ENCODE measurements at regions not wholly inside any gene's neighbourhood (a gene's known extent, or its start where the extent isn't known, plus 50 kb on each side); places are given as distances from the start of the nearest gene placed in this dataset.
"Not testable (repeated sequence)": the region's sequence is repeated elsewhere in the genome, so short reads cannot be mapped to it uniquely, and the experiment has no call there.

DNA sequence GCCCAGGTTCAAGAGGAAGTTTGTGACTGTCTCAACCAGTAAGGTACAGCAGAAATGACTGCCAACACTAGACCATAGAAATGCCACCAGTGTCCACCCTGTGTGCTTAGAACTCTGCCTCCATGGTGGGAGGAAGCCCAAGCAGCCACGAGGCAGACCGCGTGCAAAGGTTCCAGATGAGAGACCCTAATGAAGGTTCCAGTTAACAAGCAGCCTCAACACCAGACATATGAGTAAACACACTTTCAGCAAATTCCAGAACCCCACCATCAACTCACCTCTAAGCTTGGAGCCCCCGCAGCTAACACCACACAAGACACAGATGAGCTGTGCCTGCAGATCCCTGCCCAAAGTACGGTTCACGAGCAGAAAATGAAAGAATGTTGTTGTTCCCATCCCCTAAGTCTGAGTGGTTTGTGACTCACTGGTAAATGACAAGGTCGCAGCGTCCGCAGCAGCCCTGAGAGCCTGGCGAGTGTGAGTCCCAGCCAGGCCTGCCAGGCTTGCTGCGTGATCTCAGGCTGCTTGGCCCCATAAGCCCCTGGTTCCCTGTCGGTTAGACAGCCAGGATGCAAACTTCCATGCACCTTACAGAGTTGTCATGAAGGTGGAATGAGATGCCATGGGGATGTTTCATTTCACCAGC lies 193.7 kb downstream of the C16orf95 start:
- Histone ChIP-seq H3K27me3 (ENCODE audit: control insufficient read depth in 4 of 4, insufficient read depth in 4 of 4, low read length in 3 of 4) (no peaks in the 10 kb centered on the region), H3K9me3 (ENCODE audit: control insufficient read depth in 4 of 4, low read length in 3 of 4) (peaks cover 0 to 10% (median 8%) of the 10 kb centered on the region in 4 donors), H3K4me3 (ENCODE audit: low read depth in 1 of 3, low read length in 3 of 3) (no peak overlapping the region), H3K4me1 (ENCODE audit: control insufficient read depth in 4 of 4, insufficient read depth in 4 of 4, low read length in 3 of 4) (no peaks in the 10 kb centered on the region), H3K9ac (ENCODE audit: low read depth in 1 of 2, low read length in 2 of 2) (no peak overlapping the region), H3K27ac (ENCODE audit: low read depth in 1 of 2, low read length in 2 of 2) (no peak overlapping the region), H3K36me3 (ENCODE audit: control insufficient read depth in 4 of 4, insufficient read depth in 3 of 4, low read depth in 1 of 4, low read length in 3 of 4) (no peaks in the 10 kb centered on the region)
- DNase-seq (ENCODE audit: low spot score) = no peak
- no peak for TF ChIP-seq YY1 (IDR thresholded peaks at IDR 0.05)
- TF ChIP-seq, protein P1, sequence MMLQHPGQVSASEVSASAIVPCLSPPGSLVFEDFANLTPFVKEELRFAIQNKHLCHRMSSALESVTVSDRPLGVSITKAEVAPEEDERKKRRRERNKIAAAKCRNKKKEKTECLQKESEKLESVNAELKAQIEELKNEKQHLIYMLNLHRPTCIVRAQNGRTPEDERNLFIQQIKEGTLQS (IDR thresholded peaks at IDR 0.05) = no peak
- WGBS = 96% methylated on average over 12 of the region's 12 CpGs

DNA sequence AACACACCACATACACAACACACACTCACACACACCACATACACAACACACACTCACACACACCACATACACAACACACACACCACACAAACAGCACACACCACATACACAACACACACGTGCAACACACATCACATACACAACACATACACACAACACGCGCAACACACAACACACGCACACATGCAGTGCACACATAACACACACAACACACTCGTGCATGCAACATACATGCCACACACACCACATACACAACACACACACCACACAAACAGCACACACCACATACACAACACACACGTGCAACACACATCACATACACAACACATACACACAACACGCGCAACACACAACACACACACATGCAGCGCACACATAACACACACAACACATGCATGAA lies 192.8 kb downstream of the C16orf95 start:
- not testable (repeated sequence) for H3K27me3 ChIP-seq (ENCODE audit: control insufficient read depth in 4 of 4, insufficient read depth in 4 of 4, low read length in 3 of 4); H3K4me3 ChIP-seq (ENCODE audit: low read depth in 1 of 3, low read length in 3 of 3); H3K27ac ChIP-seq (ENCODE audit: low read depth in 1 of 2, low read length in 2 of 2); H3K9ac ChIP-seq (ENCODE audit: low read depth in 1 of 2, low read length in 2 of 2); DNase-seq (ENCODE audit: low spot score); H3K4me1 ChIP-seq (ENCODE audit: control insufficient read depth in 4 of 4, insufficient read depth in 4 of 4, low read length in 3 of 4); H3K36me3 ChIP-seq (ENCODE audit: control insufficient read depth in 4 of 4, insufficient read depth in 3 of 4, low read depth in 1 of 4, low read length in 3 of 4)
- H3K9me3 ChIP-seq (ENCODE audit: control insufficient read depth in 4 of 4, low read length in 3 of 4) = peaks cover 0 to 13% (median 8%) of the 10 kb centered on the region in 4 donors
- WGBS = 87% methylated on average over 9 of the region's 9 CpGs

DNA sequence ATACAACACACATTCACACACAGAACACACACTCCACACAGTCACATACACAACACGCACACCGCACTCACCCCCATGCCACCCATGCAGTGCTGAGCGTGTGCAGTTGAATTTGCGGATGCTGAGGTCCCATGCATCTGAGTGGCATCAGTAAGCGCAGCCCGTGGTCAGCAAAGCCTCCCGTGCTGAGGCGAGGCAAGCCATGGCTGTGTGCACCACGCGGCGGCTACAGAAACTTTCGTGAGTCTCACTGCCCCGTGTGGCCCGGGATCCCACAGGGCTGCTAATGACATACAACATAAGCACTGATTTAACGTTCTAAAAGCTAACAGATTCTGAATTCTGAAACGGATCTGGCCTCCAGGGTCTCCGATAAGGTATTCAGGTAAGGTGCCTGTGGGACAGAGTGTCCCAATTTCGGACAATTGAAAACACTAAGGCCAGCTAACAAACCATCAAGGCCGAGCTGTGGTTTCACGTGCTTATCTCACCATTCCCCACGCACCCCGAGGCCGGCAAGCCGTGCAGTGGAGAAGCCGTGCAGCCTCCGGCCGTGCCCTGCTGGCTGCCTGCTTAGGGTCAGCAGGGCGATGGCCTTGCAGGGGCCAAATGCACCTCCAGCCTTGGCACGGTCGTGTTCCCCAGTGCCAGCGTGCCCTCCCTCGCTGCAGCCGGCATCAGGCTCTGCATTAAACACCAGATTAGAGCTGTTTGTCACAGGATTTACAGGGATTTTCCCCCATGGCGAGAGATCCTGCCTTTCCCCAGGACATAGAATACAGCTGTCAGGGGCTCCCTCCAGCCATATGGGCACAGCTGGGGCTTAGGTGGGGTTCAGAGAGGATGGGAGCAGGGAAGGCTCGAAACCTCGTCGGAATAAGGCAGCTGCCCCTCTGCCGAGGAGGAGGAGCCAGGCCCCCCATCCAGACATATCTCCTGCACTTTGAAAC lies 191.7 kb downstream of the C16orf95 start:
- Histone ChIP-seq H3K4me1 (ENCODE audit: control insufficient read depth in 4 of 4, insufficient read depth in 4 of 4, low read length in 3 of 4) (no peaks in the 10 kb centered on the region), H3K4me3 (ENCODE audit: low read depth in 1 of 3, low read length in 3 of 3) (no peak overlapping the region), H3K27me3 (ENCODE audit: control insufficient read depth in 4 of 4, insufficient read depth in 4 of 4, low read length in 3 of 4) (no peaks in the 10 kb centered on the region), H3K36me3 (ENCODE audit: control insufficient read depth in 4 of 4, insufficient read depth in 3 of 4, low read depth in 1 of 4, low read length in 3 of 4) (no peaks in the 10 kb centered on the region), H3K9ac (ENCODE audit: low read depth in 1 of 2, low read length in 2 of 2) (no peak overlapping the region), H3K9me3 (ENCODE audit: control insufficient read depth in 4 of 4, low read length in 3 of 4) (peaks cover 0 to 13% (median 8%) of the 10 kb centered on the region in 4 donors), H3K27ac (ENCODE audit: low read depth in 1 of 2, low read length in 2 of 2) (no peak overlapping the region)
- 68% methylated on average over 38 of the region's 38 CpGs for WGBS
- DNase-seq (ENCODE audit: low spot score) = no peak
- no peak for TF ChIP-seq SP1 (IDR thresholded peaks at IDR 0.05)
- TF ChIP-seq FOXA1 (IDR thresholded peaks at IDR 0.05) = no peak
- no peak for TF ChIP-seq FOXA2 (IDR thresholded peaks at IDR 0.05)
- TF ChIP-seq HNF4G (IDR thresholded peaks at IDR 0.05) = no peak
- TF ChIP-seq, protein P2, sequence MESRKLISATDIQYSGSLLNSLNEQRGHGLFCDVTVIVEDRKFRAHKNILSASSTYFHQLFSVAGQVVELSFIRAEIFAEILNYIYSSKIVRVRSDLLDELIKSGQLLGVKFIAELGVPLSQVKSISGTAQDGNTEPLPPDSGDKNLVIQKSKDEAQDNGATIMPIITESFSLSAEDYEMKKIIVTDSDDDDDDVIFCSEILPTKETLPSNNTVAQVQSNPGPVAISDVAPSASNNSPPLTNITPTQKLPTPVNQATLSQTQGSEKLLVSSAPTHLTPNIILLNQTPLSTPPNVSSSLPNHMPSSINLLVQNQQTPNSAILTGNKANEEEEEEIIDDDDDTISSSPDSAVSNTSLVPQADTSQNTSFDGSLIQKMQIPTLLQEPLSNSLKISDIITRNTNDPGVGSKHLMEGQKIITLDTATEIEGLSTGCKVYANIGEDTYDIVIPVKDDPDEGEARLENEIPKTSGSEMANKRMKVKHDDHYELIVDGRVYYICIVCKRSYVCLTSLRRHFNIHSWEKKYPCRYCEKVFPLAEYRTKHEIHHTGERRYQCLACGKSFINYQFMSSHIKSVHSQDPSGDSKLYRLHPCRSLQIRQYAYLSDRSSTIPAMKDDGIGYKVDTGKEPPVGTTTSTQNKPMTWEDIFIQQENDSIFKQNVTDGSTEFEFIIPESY (IDR thresholded peaks at IDR 0.05) = no peak
- TF ChIP-seq, protein P3, sequence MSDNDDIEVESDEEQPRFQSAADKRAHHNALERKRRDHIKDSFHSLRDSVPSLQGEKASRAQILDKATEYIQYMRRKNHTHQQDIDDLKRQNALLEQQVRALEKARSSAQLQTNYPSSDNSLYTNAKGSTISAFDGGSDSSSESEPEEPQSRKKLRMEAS (IDR thresholded peaks at IDR 0.05) = no peak
- TF ChIP-seq HNF4A (conservative IDR thresholded peaks at IDR 0.05) = no peak
- TF ChIP-seq TAF1 (conservative IDR thresholded peaks at IDR 0.05) = no peak
- TF ChIP-seq GABPA (IDR thresholded peaks at IDR 0.05 in 1 of 2, conservative IDR thresholded peaks at IDR 0.05 in 1 of 2) = no peak
- TF ChIP-seq NR2F2 (IDR thresholded peaks at IDR 0.05) = no peak
- TF ChIP-seq RAD21 (IDR thresholded peaks at IDR 0.05) = no peak
- TF ChIP-seq, protein P1 (IDR thresholded peaks at IDR 0.05) = no peak
- TF ChIP-seq, protein P4, sequence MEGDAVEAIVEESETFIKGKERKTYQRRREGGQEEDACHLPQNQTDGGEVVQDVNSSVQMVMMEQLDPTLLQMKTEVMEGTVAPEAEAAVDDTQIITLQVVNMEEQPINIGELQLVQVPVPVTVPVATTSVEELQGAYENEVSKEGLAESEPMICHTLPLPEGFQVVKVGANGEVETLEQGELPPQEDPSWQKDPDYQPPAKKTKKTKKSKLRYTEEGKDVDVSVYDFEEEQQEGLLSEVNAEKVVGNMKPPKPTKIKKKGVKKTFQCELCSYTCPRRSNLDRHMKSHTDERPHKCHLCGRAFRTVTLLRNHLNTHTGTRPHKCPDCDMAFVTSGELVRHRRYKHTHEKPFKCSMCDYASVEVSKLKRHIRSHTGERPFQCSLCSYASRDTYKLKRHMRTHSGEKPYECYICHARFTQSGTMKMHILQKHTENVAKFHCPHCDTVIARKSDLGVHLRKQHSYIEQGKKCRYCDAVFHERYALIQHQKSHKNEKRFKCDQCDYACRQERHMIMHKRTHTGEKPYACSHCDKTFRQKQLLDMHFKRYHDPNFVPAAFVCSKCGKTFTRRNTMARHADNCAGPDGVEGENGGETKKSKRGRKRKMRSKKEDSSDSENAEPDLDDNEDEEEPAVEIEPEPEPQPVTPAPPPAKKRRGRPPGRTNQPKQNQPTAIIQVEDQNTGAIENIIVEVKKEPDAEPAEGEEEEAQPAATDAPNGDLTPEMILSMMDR (IDR thresholded peaks at IDR 0.05; ENCODE audit: low read depth, low read length, missing input control) = no peak
- no peak for TF ChIP-seq EGR1 (IDR thresholded peaks at IDR 0.05; ENCODE audit: low read depth in 2 of 2)
- TF ChIP-seq YY1 (IDR thresholded peaks at IDR 0.05) = no peak
- TF ChIP-seq RXRA (IDR thresholded peaks at IDR 0.05) = no peak
- TF ChIP-seq JUND (IDR thresholded peaks at IDR 0.05) = no peak
- TF ChIP-seq, protein P5, sequence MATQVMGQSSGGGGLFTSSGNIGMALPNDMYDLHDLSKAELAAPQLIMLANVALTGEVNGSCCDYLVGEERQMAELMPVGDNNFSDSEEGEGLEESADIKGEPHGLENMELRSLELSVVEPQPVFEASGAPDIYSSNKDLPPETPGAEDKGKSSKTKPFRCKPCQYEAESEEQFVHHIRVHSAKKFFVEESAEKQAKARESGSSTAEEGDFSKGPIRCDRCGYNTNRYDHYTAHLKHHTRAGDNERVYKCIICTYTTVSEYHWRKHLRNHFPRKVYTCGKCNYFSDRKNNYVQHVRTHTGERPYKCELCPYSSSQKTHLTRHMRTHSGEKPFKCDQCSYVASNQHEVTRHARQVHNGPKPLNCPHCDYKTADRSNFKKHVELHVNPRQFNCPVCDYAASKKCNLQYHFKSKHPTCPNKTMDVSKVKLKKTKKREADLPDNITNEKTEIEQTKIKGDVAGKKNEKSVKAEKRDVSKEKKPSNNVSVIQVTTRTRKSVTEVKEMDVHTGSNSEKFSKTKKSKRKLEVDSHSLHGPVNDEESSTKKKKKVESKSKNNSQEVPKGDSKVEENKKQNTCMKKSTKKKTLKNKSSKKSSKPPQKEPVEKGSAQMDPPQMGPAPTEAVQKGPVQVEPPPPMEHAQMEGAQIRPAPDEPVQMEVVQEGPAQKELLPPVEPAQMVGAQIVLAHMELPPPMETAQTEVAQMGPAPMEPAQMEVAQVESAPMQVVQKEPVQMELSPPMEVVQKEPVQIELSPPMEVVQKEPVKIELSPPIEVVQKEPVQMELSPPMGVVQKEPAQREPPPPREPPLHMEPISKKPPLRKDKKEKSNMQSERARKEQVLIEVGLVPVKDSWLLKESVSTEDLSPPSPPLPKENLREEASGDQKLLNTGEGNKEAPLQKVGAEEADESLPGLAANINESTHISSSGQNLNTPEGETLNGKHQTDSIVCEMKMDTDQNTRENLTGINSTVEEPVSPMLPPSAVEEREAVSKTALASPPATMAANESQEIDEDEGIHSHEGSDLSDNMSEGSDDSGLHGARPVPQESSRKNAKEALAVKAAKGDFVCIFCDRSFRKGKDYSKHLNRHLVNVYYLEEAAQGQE (IDR thresholded peaks at IDR 0.05) = no peak

Measured in liver (tissue), 8 donors.